Activated CD4-positive, alpha-beta memory T cell treated with anti-CD3 and anti-CD28 coated beads, Interleukin-2, amount 10 ng/mL, durations not matched to agents 7 days and 5 days (primary cell): ENCODE measurements at regions not wholly inside any gene's neighbourhood (a gene's known extent, or its start where the extent isn't known, plus 50 kb on each side); places are given as distances from the start of the nearest gene placed in this dataset.

Source experiments
- CTCF ChIA-PET: fragments of 350-600 bp; sonication (Branson Sonifier 250); formaldehyde crosslinking; loops from one replicate; lab custom pipeline; 2021; ENCODE audit warnings: antibody characterized with exemption, inconsistent platforms; lab: Charles Lee
- POLR2A ChIA-PET: fragments of 350-600 bp; sonication (Branson Sonifier 250); formaldehyde crosslinking; loops from one replicate; lab custom pipeline; 2021; ENCODE audit warnings: antibody characterized with exemption; lab: Charles Lee
- DNase-seq: peaks from one replicate; pipeline ENCODE4 v3.0.0-alpha.2; 2020
- H3K27ac Mint-ChIP-seq: one replicate; pipeline ENCODE4 v1.8.0; 2021; ENCODE audit warnings: mild to moderate bottlenecking, mixed read lengths
- H3K27me3 Mint-ChIP-seq: one replicate; pipeline ENCODE4 v1.8.0; 2021; ENCODE audit warnings: mixed read lengths
- H3K36me3 Mint-ChIP-seq: one replicate; pipeline ENCODE4 v1.8.0; 2021; ENCODE audit warnings: low read depth, mixed read lengths
- H3K4me1 Mint-ChIP-seq: one replicate; pipeline ENCODE4 v1.8.0; 2021; ENCODE audit warnings: mixed read lengths
- H3K4me3 Mint-ChIP-seq: one replicate; pipeline ENCODE4 v1.8.0; 2021; ENCODE audit warnings: mild to moderate bottlenecking, mixed read lengths
- H3K9me3 Mint-ChIP-seq: one replicate; pipeline ENCODE4 v1.8.0; 2021; ENCODE audit warnings: mixed read lengths

DNA sequence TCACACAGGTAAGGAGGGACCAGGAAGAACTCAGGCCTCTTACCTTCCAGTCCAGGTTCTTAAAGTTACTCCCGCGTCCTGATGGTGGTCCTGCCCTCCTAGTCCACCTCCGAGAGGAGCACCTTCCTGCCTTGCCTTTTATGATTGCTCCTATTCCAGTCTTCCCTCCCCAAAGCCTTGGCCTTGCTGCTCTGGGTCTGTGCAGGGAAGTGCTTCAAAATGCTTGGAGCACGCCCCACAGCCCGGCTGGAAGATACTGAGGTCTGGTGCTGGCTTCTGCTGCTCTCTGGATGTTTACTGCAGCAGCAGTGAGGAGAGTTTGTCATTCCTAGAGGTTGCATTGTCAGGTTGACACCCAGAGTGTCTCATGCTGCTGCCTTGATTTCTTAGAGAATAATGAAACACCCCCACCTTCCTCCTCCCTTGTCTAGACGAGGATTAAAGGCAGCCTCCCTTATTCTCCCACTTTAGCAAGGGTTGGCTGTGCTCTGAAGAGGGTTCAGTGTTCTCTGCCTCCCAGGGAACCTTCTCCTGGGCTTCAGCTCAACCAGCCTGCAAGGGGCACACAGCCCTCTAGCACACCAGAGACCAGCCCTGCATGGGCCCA lies 142.2 kb upstream of the CACNA1E start:
- Mint-ChIP-seq H3K4me3 (no peak overlapping the region), H3K9me3 (no peaks in the 10 kb centered on the region), H3K27me3 (no peaks in the 10 kb centered on the region), H3K4me1 (no peaks in the 10 kb centered on the region), H3K27ac (no peak overlapping the region), H3K36me3 (no peaks in the 10 kb centered on the region)
- ChIA-PET POLR2A (no interaction called here), CTCF (no interaction called here)
- no peak for DNase-seq

DNA sequence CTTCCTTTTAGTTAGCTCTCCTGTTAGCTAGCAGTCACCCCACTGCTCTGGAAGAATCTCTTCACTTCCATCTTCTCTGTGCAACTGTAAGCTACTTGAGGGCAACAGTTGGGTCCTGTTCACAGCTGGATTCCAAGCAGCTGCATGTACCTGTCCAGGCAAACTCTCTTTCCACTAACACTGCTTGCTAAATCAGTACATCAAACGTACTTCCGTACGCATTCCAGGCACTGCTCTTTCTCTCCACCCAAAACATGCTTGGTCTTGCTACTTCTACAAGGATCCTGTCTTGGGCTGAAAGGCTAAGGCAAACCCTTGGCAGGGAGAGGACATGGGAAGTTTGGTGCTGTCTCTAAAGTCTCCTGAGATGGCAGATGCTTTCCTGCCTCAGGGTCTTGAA lies 139.2 kb upstream of the CACNA1E start:
- H3K4me1 Mint-ChIP-seq, result no peaks in the 10 kb centered on the region
- ChIA-PET POLR2A (no interaction called here), CTCF (no interaction called here)
- H3K9me3 Mint-ChIP-seq, result no peaks in the 10 kb centered on the region
- no peaks in the 10 kb centered on the region for H3K27me3 Mint-ChIP-seq
- no peak overlapping the region for H3K27ac Mint-ChIP-seq
- H3K4me3 Mint-ChIP-seq, result no peak overlapping the region
- no peaks in the 10 kb centered on the region for H3K36me3 Mint-ChIP-seq
- DNase-seq, result no peak

GRCh38 chr1:181345146-181345545 lies 138.2 kb upstream of the CACNA1E start:
- DNase-seq, result no peak
- H3K36me3 Mint-ChIP-seq, result no peaks in the 10 kb centered on the region
- no peak overlapping the region for H3K27ac Mint-ChIP-seq
- no peaks in the 10 kb centered on the region for H3K9me3 Mint-ChIP-seq
- H3K4me3 Mint-ChIP-seq, result no peak overlapping the region
- CTCF ChIA-PET, result no interaction called here
- no peaks in the 10 kb centered on the region for H3K4me1 Mint-ChIP-seq
- no peaks in the 10 kb centered on the region for H3K27me3 Mint-ChIP-seq
- POLR2A ChIA-PET, result no interaction called here

DNA sequence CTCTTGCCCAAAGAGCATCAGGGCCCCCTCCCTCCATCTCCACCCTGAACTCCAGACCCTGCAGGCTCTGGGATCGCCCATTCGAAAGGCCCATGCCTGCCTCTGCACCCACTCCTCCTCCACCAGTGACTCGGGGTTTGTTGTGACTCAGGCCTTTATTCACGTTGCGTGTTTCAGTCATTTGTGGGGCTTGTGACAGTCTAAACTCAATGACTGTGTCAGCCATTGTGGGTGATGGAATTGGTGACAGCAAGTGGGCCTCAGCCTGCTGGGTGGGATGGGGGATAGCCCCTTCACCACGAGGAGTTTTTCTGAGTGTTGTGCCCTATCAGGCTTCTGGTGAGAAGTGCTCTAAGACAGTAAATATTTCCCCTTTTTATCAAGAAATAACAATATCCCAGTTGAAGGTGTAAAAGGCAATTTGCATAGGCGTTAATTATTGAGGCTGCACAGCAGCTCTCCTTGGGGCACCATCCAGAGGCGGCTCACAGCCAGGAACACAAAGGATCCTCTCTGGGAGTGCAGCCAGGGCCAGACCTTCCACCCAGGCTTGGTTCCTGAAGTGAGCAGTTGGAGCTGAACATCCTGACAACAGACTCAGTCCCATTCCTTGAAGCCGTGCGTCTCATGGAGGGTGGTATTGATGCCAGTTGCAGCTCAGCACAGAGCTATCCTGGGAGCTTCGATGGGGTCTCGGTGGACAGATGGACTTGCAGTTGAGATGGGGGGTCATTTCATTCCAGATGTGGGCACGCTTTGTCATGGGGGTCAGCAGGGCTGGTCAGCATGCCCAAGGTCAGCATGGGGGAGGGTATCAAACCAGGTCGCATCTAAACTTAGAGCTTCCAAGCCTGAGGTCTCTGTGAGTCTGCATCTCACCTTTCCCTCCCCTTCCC lies 135.6 kb upstream of the CACNA1E start:
- no peak overlapping the region for H3K4me3 Mint-ChIP-seq
- H3K27me3 Mint-ChIP-seq, result no peaks in the 10 kb centered on the region
- H3K4me1 Mint-ChIP-seq, result no peaks in the 10 kb centered on the region
- no peaks in the 10 kb centered on the region for H3K9me3 Mint-ChIP-seq
- CTCF ChIA-PET, result no interaction called here
- no peaks in the 10 kb centered on the region for H3K36me3 Mint-ChIP-seq
- no peak overlapping the region for H3K27ac Mint-ChIP-seq
- DNase-seq, result no peak
- POLR2A ChIA-PET, result interaction anchor here (1.1 kb wide), 1 partner anchor 19 kb away, joined by 3 read pairs; no protein-coding TSS in a partner anchor

GRCh38 chr1:181349512-181349911 lies 133.8 kb upstream of the CACNA1E start:
- ChIA-PET POLR2A (no interaction called here), CTCF (no interaction called here)
- DNase-seq, result no peak
- Mint-ChIP-seq H3K36me3 (no peaks in the 10 kb centered on the region), H3K27me3 (no peaks in the 10 kb centered on the region), H3K4me1 (no peaks in the 10 kb centered on the region), H3K4me3 (no peak overlapping the region), H3K9me3 (no peaks in the 10 kb centered on the region), H3K27ac (no peak overlapping the region)

DNA sequence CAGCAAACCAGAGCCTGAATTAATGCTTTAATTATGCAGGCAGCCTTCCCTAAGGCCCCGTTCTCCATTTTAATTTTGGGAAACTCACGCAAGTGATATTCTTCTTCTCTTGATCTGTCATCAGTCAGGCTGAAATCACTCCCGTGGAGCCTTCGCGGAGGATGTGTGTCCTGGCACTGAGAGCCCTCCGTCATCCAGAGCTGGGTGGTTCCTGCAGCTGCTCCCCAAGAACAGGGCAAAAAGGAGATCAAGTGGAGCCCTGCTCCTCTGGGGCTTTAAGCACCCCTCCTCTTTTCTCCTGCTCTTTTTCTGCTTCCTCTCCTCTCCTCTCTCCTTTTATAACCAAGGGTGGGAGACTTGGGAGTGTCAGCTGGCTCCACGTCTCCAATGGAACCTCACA lies 133.2 kb upstream of the CACNA1E start:
- no peak overlapping the region for H3K27ac Mint-ChIP-seq
- POLR2A ChIA-PET, result no interaction called here
- H3K36me3 Mint-ChIP-seq, result no peaks in the 10 kb centered on the region
- H3K27me3 Mint-ChIP-seq, result no peaks in the 10 kb centered on the region
- no peak for DNase-seq
- H3K9me3 Mint-ChIP-seq, result no peaks in the 10 kb centered on the region
- H3K4me1 Mint-ChIP-seq, result no peaks in the 10 kb centered on the region
- CTCF ChIA-PET, result no interaction called here
- no peak overlapping the region for H3K4me3 Mint-ChIP-seq

- ChIA-PET CTCF (no interaction called here), POLR2A (no interaction called here)
- H3K27ac Mint-ChIP-seq, result no peak overlapping the region
- H3K4me1 Mint-ChIP-seq, result no peaks in the 10 kb centered on the region
- no peaks in the 10 kb centered on the region for H3K9me3 Mint-ChIP-seq
- no peaks in the 10 kb centered on the region for H3K36me3 Mint-ChIP-seq
- no peak overlapping the region for H3K4me3 Mint-ChIP-seq
- DNase-seq, result no peak
- H3K27me3 Mint-ChIP-seq, result no peaks in the 10 kb centered on the region
Measured at GRCh38 chr1:181351740-181352139, 131.6 kb upstream of the CACNA1E start.

DNA sequence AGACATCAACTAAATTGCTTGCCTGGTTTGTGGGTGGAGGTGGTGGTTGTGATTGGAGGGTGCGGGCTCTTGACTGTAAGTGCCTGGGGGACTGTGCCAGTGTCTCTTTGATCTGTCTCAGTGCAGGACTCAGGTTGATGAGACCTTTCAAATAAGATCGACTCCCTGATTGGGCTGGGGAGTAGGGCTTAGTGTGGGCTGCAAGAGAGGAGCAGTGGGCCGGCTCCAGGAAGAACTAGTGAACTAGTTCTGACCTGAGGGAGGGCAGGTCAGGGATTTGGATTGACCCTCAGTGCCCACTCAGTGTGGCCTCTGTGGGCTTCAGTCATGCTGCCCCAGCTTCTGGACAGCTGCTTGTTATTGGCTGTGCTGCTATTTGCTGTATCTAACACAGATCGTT lies 130.6 kb upstream of the CACNA1E start:
- no peak for DNase-seq
- ChIA-PET POLR2A (no interaction called here), CTCF (no interaction called here)
- Mint-ChIP-seq H3K9me3 (no peaks in the 10 kb centered on the region), H3K4me1 (no peaks in the 10 kb centered on the region), H3K27ac (no peak overlapping the region), H3K4me3 (no peak overlapping the region), H3K27me3 (no peaks in the 10 kb centered on the region), H3K36me3 (no peaks in the 10 kb centered on the region)

GRCh38 chr1:181353526-181353925 lies 129.8 kb upstream of the CACNA1E start:
- POLR2A ChIA-PET, result no interaction called here
- no peak for DNase-seq
- CTCF ChIA-PET, result no interaction called here
- Mint-ChIP-seq H3K27ac (no peak overlapping the region), H3K4me1 (no peaks in the 10 kb centered on the region), H3K36me3 (no peaks in the 10 kb centered on the region), H3K4me3 (no peak overlapping the region), H3K27me3 (no peaks in the 10 kb centered on the region), H3K9me3 (no peaks in the 10 kb centered on the region)

DNA sequence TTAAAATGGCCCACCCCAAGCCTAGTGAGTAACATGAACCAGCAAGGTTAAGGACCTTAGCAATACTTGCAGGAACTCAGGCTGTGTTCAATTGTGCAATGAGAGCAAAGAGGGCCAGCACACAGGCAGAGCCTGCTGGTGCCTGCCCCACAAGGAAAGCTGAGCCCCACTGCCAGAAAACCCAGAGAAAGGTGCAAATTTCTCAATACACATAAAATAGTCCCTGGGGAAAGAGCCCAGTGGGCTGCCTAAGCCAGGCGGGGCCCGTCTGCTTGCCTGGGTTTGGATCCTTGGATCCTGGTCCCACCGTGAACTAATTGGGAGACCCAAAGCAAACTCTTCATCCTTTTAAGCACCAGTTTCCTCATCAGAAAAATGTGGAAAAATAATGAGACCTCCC lies 128.5 kb upstream of the CACNA1E start:
- no peak overlapping the region for H3K4me3 Mint-ChIP-seq
- no peaks in the 10 kb centered on the region for H3K4me1 Mint-ChIP-seq
- no peaks in the 10 kb centered on the region for H3K36me3 Mint-ChIP-seq
- ChIA-PET POLR2A (no interaction called here), CTCF (no interaction called here)
- H3K27me3 Mint-ChIP-seq, result peaks cover 2% of the 10 kb centered on the region
- no peak overlapping the region for H3K27ac Mint-ChIP-seq
- no peaks in the 10 kb centered on the region for H3K9me3 Mint-ChIP-seq
- DNase-seq, result no peak

DNA sequence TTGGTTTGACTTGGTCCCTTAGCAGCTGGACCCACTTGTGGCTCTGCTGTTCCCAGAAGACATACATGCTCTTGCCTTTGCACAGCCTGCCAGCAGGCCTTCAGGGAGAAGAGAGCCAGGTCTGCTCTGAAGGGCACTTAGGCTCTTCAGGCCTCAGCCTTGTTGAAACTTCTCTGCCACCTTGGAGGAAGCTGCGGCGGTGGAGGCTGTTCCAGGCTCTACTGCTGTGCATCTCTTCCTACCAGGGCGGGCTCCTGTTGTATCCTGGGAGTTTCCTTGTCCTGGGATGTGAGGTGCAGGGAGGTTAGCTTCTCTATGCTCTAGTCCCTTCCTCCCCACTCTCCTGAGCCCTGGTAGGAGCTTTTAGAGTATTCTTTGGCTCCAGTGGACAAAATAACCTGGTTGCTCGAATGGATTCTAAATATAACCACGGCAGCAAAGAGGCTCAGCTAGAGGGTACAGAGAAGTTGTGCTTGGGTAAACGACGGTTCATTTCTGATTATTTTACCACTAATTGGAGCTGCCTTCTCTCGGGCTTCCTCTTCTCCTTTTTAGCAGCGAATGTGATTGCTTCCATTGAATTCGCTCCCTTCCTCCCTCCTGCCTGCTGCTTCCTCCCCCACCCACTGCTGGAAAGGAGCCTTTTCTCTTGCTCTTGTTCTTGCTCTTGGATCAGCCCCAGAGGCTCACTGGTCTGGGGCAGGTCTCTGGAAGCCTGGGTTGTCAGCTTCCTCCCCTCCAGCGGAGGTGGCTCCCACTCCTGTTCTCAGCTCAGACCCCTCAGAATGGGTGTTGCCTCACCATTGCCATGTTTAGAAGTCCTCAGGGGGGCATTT lies 126.6 kb upstream of the CACNA1E start:
- ChIA-PET POLR2A (no interaction called here), CTCF (no interaction called here)
- Mint-ChIP-seq H3K27ac (no peak overlapping the region), H3K4me1 (no peaks in the 10 kb centered on the region), H3K4me3 (no peak overlapping the region), H3K36me3 (no peaks in the 10 kb centered on the region), H3K9me3 (no peaks in the 10 kb centered on the region), H3K27me3 (peaks cover 2% of the 10 kb centered on the region)
- DNase-seq, result no peak

DNA sequence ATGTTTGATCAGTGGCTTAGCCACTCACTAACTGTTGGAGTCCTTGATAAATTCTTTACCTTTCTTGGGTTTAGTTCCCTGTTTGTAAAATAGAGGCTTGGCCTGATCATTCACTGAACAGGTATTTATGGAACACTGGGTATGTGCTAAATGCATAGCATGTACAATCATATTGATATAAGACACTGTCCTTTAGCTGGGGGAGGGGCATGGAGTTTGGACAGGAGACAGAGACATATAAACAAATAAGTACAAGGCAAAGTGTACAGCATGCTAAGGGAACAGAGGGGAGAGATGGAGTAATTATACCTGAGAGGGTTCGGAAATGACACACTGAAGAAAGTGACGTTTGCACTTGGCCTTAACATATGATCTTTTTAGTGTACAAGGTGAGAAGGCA lies 124.3 kb upstream of the CACNA1E start:
- CTCF ChIA-PET, result interaction anchor here (1.2 kb wide), 1 partner anchor 66 kb away, joined by 3 read pairs; no protein-coding TSS in a partner anchor
- Mint-ChIP-seq H3K36me3 (no peaks in the 10 kb centered on the region), H3K4me3 (no peak overlapping the region), H3K4me1 (no peaks in the 10 kb centered on the region), H3K27me3 (peaks cover 2% of the 10 kb centered on the region), H3K9me3 (no peaks in the 10 kb centered on the region), H3K27ac (no peak overlapping the region)
- POLR2A ChIA-PET, result no interaction called here
- no peak for DNase-seq

GRCh38 chr1:181364801-181365200 lies 118.5 kb upstream of the CACNA1E start:
- no peaks in the 10 kb centered on the region for H3K27me3 Mint-ChIP-seq
- ChIA-PET CTCF (no interaction called here), POLR2A (no interaction called here)
- no peaks in the 10 kb centered on the region for H3K9me3 Mint-ChIP-seq
- DNase-seq, result no peak
- H3K27ac Mint-ChIP-seq, result no peak overlapping the region
- H3K4me1 Mint-ChIP-seq, result no peaks in the 10 kb centered on the region
- no peak overlapping the region for H3K4me3 Mint-ChIP-seq
- H3K36me3 Mint-ChIP-seq, result no peaks in the 10 kb centered on the region
